ENCODE measurements at regions not wholly inside any gene's neighbourhood (a gene's known extent, or its start where the extent isn't known, plus 50 kb on each side); places are given as distances from the start of the nearest gene placed in this dataset.

DNA sequence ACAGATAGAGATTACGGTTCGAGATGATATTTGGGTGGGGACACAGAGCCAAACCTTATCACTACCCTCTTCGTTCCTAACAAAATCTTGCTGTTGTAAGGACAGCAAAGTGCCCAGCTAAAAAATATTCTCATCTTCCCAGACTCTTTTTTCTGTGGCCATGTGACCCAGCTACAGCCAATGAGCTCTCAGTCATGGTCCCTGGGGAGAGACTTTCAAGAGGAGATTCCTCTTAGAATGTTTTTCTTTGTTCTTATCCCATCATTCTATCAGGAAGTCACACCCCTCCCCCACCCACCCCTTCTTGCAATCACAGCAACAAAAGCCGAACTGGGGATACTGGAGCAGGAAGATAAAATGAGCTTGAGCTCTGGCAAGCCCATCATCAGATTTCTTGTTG lies 247.1 kb downstream of the CHRM3 start:
- TF ChIP-seq, protein P1, sequence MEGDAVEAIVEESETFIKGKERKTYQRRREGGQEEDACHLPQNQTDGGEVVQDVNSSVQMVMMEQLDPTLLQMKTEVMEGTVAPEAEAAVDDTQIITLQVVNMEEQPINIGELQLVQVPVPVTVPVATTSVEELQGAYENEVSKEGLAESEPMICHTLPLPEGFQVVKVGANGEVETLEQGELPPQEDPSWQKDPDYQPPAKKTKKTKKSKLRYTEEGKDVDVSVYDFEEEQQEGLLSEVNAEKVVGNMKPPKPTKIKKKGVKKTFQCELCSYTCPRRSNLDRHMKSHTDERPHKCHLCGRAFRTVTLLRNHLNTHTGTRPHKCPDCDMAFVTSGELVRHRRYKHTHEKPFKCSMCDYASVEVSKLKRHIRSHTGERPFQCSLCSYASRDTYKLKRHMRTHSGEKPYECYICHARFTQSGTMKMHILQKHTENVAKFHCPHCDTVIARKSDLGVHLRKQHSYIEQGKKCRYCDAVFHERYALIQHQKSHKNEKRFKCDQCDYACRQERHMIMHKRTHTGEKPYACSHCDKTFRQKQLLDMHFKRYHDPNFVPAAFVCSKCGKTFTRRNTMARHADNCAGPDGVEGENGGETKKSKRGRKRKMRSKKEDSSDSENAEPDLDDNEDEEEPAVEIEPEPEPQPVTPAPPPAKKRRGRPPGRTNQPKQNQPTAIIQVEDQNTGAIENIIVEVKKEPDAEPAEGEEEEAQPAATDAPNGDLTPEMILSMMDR (IDR thresholded peaks at IDR 0.05; ENCODE audit: poor library complexity) = no peak
- TF ChIP-seq EZH2 (IDR thresholded peaks at IDR 0.05; ENCODE audit: borderline replicate concordance) (no peak), EZH2phosphoT487 (IDR thresholded peaks at IDR 0.05; ENCODE audit: low read depth, severe bottlenecking, unreplicated experiment) (no peak)

All from hepatocyte (in vitro differentiated cells).